ENCODE measurements at regions not wholly inside any gene's neighbourhood (a gene's known extent, or its start where the extent isn't known, plus 50 kb on each side); places are given as distances from the start of the nearest gene placed in this dataset.

DNA sequence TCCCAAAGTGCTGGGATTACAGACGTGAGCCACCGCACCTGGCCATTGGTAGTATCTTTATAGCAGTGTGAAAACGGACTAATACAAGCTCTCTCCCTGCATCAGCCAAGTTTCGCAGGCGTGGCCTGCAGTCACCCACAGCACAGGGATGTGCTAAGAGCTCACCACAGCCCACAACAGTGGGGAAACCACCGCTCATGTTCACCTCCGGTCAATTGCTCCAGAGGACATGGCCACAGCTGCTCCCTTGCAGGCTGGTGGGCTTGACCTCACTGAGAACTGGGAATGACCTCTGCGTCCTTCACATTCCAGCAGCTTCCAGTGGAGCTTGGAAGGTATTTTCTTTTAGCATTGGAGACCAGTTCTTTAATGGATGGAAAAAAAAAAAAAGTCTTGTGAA is 156.4 kb downstream of the KCTD15 start:
- TF ChIP-seq, protein P1, sequence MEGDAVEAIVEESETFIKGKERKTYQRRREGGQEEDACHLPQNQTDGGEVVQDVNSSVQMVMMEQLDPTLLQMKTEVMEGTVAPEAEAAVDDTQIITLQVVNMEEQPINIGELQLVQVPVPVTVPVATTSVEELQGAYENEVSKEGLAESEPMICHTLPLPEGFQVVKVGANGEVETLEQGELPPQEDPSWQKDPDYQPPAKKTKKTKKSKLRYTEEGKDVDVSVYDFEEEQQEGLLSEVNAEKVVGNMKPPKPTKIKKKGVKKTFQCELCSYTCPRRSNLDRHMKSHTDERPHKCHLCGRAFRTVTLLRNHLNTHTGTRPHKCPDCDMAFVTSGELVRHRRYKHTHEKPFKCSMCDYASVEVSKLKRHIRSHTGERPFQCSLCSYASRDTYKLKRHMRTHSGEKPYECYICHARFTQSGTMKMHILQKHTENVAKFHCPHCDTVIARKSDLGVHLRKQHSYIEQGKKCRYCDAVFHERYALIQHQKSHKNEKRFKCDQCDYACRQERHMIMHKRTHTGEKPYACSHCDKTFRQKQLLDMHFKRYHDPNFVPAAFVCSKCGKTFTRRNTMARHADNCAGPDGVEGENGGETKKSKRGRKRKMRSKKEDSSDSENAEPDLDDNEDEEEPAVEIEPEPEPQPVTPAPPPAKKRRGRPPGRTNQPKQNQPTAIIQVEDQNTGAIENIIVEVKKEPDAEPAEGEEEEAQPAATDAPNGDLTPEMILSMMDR (conservative IDR thresholded peaks at IDR 0.05; ENCODE audit: low read length): no peak
- TF ChIP-seq EZH2phosphoT487 (IDR thresholded peaks at IDR 0.05; ENCODE audit: borderline replicate concordance, low read depth, low read length): no peak

All from OCI-LY7 (cell line).